ENCODE measurements at regions not wholly inside any gene's neighbourhood (a gene's known extent, or its start where the extent isn't known, plus 50 kb on each side); places are given as distances from the start of the nearest gene placed in this dataset.
"Not testable (repeated sequence)": the region's sequence is repeated elsewhere in the genome, so short reads cannot be mapped to it uniquely, and the experiment has no call there.

DNA sequence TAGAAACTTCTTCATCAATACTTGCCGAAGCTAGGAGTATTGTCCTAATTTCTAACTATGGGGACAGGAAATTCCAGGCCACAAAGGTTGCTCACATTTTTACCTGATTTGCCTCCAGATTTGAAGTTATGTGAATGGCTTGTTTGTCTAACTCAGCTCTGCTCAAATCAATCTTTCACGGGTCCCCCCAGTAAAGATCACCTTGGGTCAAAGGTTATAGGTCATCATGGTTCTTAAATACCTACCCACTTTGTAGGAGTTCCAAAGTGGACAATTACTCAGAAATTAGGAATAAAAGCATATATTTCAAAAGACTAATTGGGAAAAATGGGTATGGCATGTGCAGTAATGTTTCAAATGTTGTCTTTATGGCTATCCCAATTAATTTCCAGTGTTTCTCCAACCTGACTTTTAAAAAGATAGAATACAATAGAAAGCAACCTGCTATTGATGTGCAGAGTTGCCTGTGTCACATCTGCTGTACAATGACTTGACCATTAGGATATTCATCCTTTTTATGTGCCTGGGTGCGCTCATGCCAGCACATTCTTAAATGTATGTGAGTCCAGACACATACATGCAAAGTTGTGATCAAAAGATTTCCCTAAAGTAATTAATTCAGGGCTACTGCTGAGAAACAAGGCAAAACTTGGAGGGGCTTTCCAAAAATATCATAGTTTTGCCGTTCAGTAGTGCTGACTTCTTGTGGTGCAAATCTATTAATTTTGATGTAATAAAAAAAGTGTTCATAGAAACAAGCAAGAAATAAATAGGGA lies 126.1 kb downstream of the MYCN start:
- Histone ChIP-seq H3K79me2 (ENCODE audit: control insufficient read depth, insufficient read depth, low read length) (no peaks in the 10 kb centered on the region), H3K4me2 (replicated peaks; ENCODE audit: low read depth, low read length, poor library complexity, severe bottlenecking) (no peak overlapping the region), H3K9ac (ENCODE audit: low read length) (no peak overlapping the region), H4K20me1 (ENCODE audit: control insufficient read depth, insufficient read depth, low read length, poor library complexity, severe bottlenecking) (no peaks in the 10 kb centered on the region), H3K9me3 (ENCODE audit: control extremely low read depth in 1 of 3, control insufficient read depth in 2 of 3, insufficient read depth in 1 of 3, low read length in 2 of 3) (peaks cover 0 to 18% (median 10%) of the 10 kb centered on the region in 3 donors), H3K4me1 (ENCODE audit: control insufficient read depth in 2 of 2, insufficient read depth in 2 of 2, low read length in 2 of 2) (no peaks in the 10 kb centered on the region), H3K27ac (ENCODE audit: low read length in 2 of 2) (no peak overlapping the region), H3K27me3 (replicated peaks in 1 of 4; ENCODE audit: control extremely low read depth in 1 of 4, control insufficient read depth in 3 of 4, insufficient read depth in 4 of 4, low read length in 3 of 4) (no peaks in the 10 kb centered on the region), H3K4me3 (ENCODE audit: control extremely low read depth in 1 of 5, extremely low read depth in 1 of 5, insufficient read depth in 1 of 5, low read depth in 2 of 5, low read length in 4 of 5) (no peak overlapping the region), H3K36me3 (replicated peaks in 1 of 2; ENCODE audit: control extremely low read depth in 1 of 2, control insufficient read depth in 1 of 2, extremely low read depth in 1 of 2, insufficient read depth in 2 of 2, low read length in 1 of 2) (no peaks in the 10 kb centered on the region), H2AFZ (ENCODE audit: insufficient read depth, low read depth, low read length, poor library complexity, severe bottlenecking) (no peak overlapping the region)
- Mint-ChIP-seq H3K27ac (no peak overlapping the region), H3K4me1 (no peaks in the 10 kb centered on the region), H3K27me3 (no peaks in the 10 kb centered on the region), H3K9me3 (ENCODE audit: insufficient read depth) (peaks cover 5% of the 10 kb centered on the region), H3K4me3 (no peak overlapping the region)
- WGBS (ENCODE audit: insufficient coverage): 100% methylated on average over 1 of the region's 4 CpGs
- no peak for TF ChIP-seq EZH2 (IDR thresholded peaks at IDR 0.05; ENCODE audit: borderline replicate concordance, insufficient read depth, low read depth, low read length, poor library complexity, severe bottlenecking)
- TF ChIP-seq, protein P1, sequence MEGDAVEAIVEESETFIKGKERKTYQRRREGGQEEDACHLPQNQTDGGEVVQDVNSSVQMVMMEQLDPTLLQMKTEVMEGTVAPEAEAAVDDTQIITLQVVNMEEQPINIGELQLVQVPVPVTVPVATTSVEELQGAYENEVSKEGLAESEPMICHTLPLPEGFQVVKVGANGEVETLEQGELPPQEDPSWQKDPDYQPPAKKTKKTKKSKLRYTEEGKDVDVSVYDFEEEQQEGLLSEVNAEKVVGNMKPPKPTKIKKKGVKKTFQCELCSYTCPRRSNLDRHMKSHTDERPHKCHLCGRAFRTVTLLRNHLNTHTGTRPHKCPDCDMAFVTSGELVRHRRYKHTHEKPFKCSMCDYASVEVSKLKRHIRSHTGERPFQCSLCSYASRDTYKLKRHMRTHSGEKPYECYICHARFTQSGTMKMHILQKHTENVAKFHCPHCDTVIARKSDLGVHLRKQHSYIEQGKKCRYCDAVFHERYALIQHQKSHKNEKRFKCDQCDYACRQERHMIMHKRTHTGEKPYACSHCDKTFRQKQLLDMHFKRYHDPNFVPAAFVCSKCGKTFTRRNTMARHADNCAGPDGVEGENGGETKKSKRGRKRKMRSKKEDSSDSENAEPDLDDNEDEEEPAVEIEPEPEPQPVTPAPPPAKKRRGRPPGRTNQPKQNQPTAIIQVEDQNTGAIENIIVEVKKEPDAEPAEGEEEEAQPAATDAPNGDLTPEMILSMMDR (IDR thresholded peaks at IDR 0.05): no peak
- ChIA-PET CTCF (interaction anchor here (0.7 kb wide), 1 partner anchor 1719 kb away, joined by 3 read pairs; no protein-coding TSS in a partner anchor), POLR2A (no interaction called here)
- no peak for ATAC-seq (ENCODE audit: low read depth)
- DNase-seq: no peak
- intact Hi-C loops (cut with micrococcal nuclease): no loop called here

DNA sequence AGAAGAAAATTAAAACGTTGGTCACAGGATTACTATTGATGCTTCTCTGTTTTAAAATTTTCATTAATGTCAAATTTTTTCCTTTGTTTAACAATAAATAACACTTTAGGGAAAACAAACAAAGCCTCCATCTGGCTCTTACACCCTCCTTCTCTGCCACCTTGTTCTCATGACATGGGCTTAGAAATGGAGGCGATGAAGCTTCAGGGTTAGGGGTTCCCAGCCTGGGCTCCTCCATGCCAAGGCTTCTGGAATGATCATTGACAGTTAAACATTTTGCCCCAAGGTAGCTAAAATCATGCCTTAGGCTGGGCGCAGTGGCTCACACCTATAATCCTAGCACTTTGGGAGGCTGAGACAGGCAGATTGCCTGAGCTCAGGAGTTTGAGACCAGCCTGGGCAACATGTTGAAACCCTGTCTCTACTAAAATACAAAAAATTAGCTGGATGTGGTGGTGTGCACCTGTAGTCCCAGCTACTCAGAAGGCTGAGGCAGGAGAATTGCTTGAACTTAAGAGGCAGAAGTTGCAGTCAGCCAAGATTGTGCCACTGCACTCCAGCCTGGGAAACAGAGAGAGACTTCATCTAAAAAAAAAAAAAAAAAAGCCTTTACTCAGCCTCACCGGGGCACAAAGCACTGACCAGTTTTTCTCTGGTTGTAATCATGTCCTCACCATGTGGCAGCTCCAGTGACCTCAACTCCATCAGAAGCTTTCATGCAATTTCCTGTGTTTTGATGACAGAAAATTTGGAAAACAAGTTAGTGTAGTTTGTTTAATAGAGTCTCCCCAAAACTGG lies 125.1 kb downstream of the MYCN start:
- H3K27me3 Mint-ChIP-seq; H3K36me3 ChIP-seq (replicated peaks in 1 of 2; ENCODE audit: control extremely low read depth in 1 of 2, control insufficient read depth in 1 of 2, extremely low read depth in 1 of 2, insufficient read depth in 2 of 2, low read length in 1 of 2); H3K4me2 ChIP-seq (replicated peaks; ENCODE audit: low read depth, low read length, poor library complexity, severe bottlenecking); H3K9ac ChIP-seq (ENCODE audit: low read length); H4K20me1 ChIP-seq (ENCODE audit: control insufficient read depth, insufficient read depth, low read length, poor library complexity, severe bottlenecking); H3K27ac ChIP-seq (ENCODE audit: low read length in 2 of 2); H3K79me2 ChIP-seq (ENCODE audit: control insufficient read depth, insufficient read depth, low read length); H3K9me3 Mint-ChIP-seq (ENCODE audit: insufficient read depth); H3K4me1 Mint-ChIP-seq; H3K27me3 ChIP-seq (replicated peaks in 1 of 4; ENCODE audit: control extremely low read depth in 1 of 4, control insufficient read depth in 3 of 4, insufficient read depth in 4 of 4, low read length in 3 of 4); DNase-seq; H3K4me3 ChIP-seq (ENCODE audit: control extremely low read depth in 1 of 5, extremely low read depth in 1 of 5, insufficient read depth in 1 of 5, low read depth in 2 of 5, low read length in 4 of 5); H2AFZ ChIP-seq (ENCODE audit: insufficient read depth, low read depth, low read length, poor library complexity, severe bottlenecking); H3K27ac Mint-ChIP-seq; H3K4me1 ChIP-seq (ENCODE audit: control insufficient read depth in 2 of 2, insufficient read depth in 2 of 2, low read length in 2 of 2); H3K4me3 Mint-ChIP-seq; ATAC-seq (ENCODE audit: low read depth); intact Hi-C loops (cut with micrococcal nuclease); POLR2A ChIA-PET: not testable (repeated sequence)
- CTCF ChIA-PET: interaction anchor here (0.7 kb wide), 1 partner anchor 1720 kb away, joined by 3 read pairs; no protein-coding TSS in a partner anchor
- WGBS (ENCODE audit: insufficient coverage): 81% methylated on average over 2 of the region's 4 CpGs
- H3K9me3 ChIP-seq (ENCODE audit: control extremely low read depth in 1 of 3, control insufficient read depth in 2 of 3, insufficient read depth in 1 of 3, low read length in 2 of 3): peaks cover 0 to 18% (median 14%) of the 10 kb centered on the region in 3 donors

All from B cell (primary cell).